ENCODE measurements at regions not wholly inside any gene's neighbourhood (a gene's known extent, or its start where the extent isn't known, plus 50 kb on each side); places are given as distances from the start of the nearest gene placed in this dataset.

DNA sequence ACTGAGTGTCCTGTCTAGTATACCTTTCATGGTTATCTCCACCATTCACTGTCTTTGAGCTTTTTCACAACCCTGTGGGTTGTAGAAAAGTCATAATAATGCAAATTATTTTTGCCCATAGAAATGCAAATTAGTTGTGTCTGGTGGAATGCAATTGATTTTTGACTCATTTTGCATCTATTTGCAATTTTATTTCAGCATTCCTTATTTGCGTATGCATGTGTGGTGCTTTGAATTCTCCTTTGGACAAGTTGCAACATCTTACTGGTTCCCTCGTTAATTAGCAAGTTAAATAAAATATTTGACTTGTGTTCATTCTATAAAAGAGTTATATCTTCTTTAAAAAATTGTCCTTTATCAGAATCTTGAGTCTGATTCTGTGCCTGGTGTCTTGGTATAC lies 297.3 kb upstream of the CASK start:
- no peak for TF ChIP-seq POLR2A (IDR thresholded peaks at IDR 0.05)
- TF ChIP-seq CTCF (IDR thresholded peaks at IDR 0.05 in 4 of 5, conservative IDR thresholded peaks at IDR 0.05 in 1 of 5), result no peak
- no peaks in the 10 kb centered on the region for H3K4me1 ChIP-seq
- intact Hi-C loops (cut with DNase I; ENCODE audit: low total_unique reads), result no loop called here
- no peak overlapping the region for H3K4me3 ChIP-seq
- H3K27me3 ChIP-seq, result no peaks in the 10 kb centered on the region
- DNase-seq, result no peak
- ATAC-seq, result no peak
- no peak overlapping the region for H3K27ac ChIP-seq
- H3K36me3 ChIP-seq, result no peaks in the 10 kb centered on the region
- no peaks in the 10 kb centered on the region for H3K9me3 ChIP-seq
- in situ Hi-C loops (cut with MboI; ENCODE audit: low sequenced_read_pairs in 4 of 4), result no loop called here

- ATAC-seq (no peak), DNase-seq (no peak)
- no peak for TF ChIP-seq CTCF (IDR thresholded peaks at IDR 0.05 in 4 of 5, conservative IDR thresholded peaks at IDR 0.05 in 1 of 5)
- no peak for TF ChIP-seq POLR2A (IDR thresholded peaks at IDR 0.05)
- no peaks in the 10 kb centered on the region for H3K27me3 ChIP-seq
- H3K4me3 ChIP-seq, result no peak overlapping the region
- intact Hi-C loops (cut with DNase I; ENCODE audit: low total_unique reads), result no loop called here
- H3K9me3 ChIP-seq, result no peaks in the 10 kb centered on the region
- in situ Hi-C loops (cut with MboI; ENCODE audit: low sequenced_read_pairs in 4 of 4), result no loop called here
- H3K36me3 ChIP-seq, result no peaks in the 10 kb centered on the region
- no peak overlapping the region for H3K27ac ChIP-seq
- H3K4me1 ChIP-seq, result no peaks in the 10 kb centered on the region
Observed at GRCh38 chrX:42220083-42220482, 296.7 kb upstream of the CASK start.

GRCh38 chrX:42219231-42219630 lies 295.9 kb upstream of the CASK start:
- in situ Hi-C loops (cut with MboI; ENCODE audit: low sequenced_read_pairs in 4 of 4), result no loop called here
- H3K9me3 ChIP-seq, result no peaks in the 10 kb centered on the region
- H3K4me3 ChIP-seq, result no peak overlapping the region
- intact Hi-C loops (cut with DNase I; ENCODE audit: low total_unique reads), result no loop called here
- H3K36me3 ChIP-seq, result no peaks in the 10 kb centered on the region
- H3K27ac ChIP-seq, result no peak overlapping the region
- no peaks in the 10 kb centered on the region for H3K27me3 ChIP-seq
- DNase-seq (no peak), ATAC-seq (no peak)
- TF ChIP-seq POLR2A (IDR thresholded peaks at IDR 0.05) (no peak), CTCF (IDR thresholded peaks at IDR 0.05 in 4 of 5, conservative IDR thresholded peaks at IDR 0.05 in 1 of 5) (no peak)
- H3K4me1 ChIP-seq, result no peaks in the 10 kb centered on the region

GRCh38 chrX:42195506-42195905 lies 272.2 kb upstream of the CASK start:
- no peaks in the 10 kb centered on the region for H3K4me1 ChIP-seq
- H3K27ac ChIP-seq, result no peak overlapping the region
- H3K36me3 ChIP-seq, result no peaks in the 10 kb centered on the region
- intact Hi-C loops (cut with DNase I; ENCODE audit: low total_unique reads) (no loop called here), in situ Hi-C loops (cut with MboI; ENCODE audit: low sequenced_read_pairs in 4 of 4) (no loop called here)
- ATAC-seq (no peak), DNase-seq (no peak)
- H3K27me3 ChIP-seq, result no peaks in the 10 kb centered on the region
- TF ChIP-seq CTCF (IDR thresholded peaks at IDR 0.05 in 4 of 5, conservative IDR thresholded peaks at IDR 0.05 in 1 of 5) (no peak), POLR2A (IDR thresholded peaks at IDR 0.05) (no peak)
- no peak overlapping the region for H3K4me3 ChIP-seq
- no peaks in the 10 kb centered on the region for H3K9me3 ChIP-seq

DNA sequence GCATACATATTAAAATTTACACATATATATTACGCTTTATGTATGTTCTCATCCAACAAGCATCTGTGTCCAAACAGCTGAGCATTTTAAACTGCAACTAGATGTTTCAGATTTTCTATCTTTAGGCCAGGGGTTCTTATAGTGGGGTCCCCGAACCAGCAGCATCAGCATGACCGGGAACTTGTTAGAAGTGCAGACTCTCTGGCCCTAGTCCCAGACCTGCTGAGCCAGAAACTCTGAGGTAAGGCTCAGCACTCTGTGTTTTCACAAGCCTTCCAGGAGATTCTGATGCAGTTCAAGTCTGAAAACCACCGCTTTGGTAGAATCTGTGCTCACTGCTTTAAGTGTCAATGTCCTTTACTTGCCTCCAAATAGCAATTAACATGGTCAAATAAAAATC lies 266.2 kb upstream of the CASK start:
- intact Hi-C loops (cut with DNase I; ENCODE audit: low total_unique reads), result no loop called here
- no peaks in the 10 kb centered on the region for H3K36me3 ChIP-seq
- TF ChIP-seq POLR2A (IDR thresholded peaks at IDR 0.05) (no peak), CTCF (IDR thresholded peaks at IDR 0.05 in 4 of 5, conservative IDR thresholded peaks at IDR 0.05 in 1 of 5) (no peak)
- no peak overlapping the region for H3K27ac ChIP-seq
- no peaks in the 10 kb centered on the region for H3K27me3 ChIP-seq
- DNase-seq, result no peak
- H3K9me3 ChIP-seq, result no peaks in the 10 kb centered on the region
- H3K4me3 ChIP-seq, result no peak overlapping the region
- no peaks in the 10 kb centered on the region for H3K4me1 ChIP-seq
- in situ Hi-C loops (cut with MboI; ENCODE audit: low sequenced_read_pairs in 4 of 4), result no loop called here
- ATAC-seq, result no peak
